ENCODE measurements at regions not wholly inside any gene's neighbourhood (a gene's known extent, or its start where the extent isn't known, plus 50 kb on each side); places are given as distances from the start of the nearest gene placed in this dataset.

DNA sequence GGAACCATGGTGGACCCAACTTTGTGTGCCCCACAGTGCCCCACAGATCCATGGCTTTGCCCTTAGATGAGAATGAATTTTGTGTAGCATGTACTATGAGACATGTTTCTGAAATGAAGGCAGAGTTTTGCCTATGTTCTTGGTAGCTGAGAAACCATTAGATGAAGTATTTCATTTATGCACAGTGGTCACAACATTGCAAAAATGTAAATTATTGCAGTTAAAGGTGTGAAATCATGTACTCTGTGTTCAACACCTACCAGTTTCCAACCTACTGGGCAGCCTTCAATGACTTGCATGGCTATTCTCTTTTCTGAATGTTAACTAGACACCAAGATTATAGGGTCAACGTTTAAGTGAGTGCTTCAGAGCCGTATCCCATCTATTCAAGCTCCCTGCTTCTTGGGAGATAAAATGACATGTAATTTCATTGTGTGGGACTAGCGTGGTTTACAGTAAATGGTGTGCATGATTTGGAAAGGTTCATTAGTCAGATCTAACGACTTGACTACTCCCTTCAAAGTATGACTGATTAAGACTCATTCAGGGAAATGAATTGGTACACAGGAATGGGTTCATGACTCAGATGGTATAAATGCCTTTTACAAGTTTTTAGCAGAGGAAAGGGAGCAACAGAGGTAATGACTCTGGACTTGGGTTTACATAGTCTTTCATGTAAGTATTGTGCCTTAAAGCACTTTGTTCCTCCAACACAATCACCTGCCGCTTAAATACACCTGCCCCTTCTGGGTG lies 106.1 kb upstream of the AKIRIN2 start:
- no peaks in the 10 kb centered on the region for H3K36me3 ChIP-seq (ENCODE audit: control insufficient read depth in 2 of 3, insufficient read depth in 3 of 3, low read length in 3 of 3)
- intact Hi-C loops (cut with DNase I), result no loop called here
- no peak overlapping the region for H3K9ac ChIP-seq (ENCODE audit: low read length in 3 of 3)
- H3K9me3 ChIP-seq (ENCODE audit: control insufficient read depth in 2 of 3, insufficient read depth in 1 of 3, low read length in 3 of 3), result no peaks in the 10 kb centered on the region
- DNase-seq, result no peak
- no peak for FAIRE-seq
- H3K4me3 ChIP-seq (ENCODE audit: low read length in 3 of 3), result no peak overlapping the region
- H3K4me1 ChIP-seq (ENCODE audit: control insufficient read depth in 2 of 3, insufficient read depth in 2 of 3, low read depth in 1 of 3, low read length in 3 of 3), result no peaks in the 10 kb centered on the region
- no peak overlapping the region for H3K27ac ChIP-seq (ENCODE audit: low read depth in 2 of 2, low read length in 2 of 2)
- TF ChIP-seq, protein P1, sequence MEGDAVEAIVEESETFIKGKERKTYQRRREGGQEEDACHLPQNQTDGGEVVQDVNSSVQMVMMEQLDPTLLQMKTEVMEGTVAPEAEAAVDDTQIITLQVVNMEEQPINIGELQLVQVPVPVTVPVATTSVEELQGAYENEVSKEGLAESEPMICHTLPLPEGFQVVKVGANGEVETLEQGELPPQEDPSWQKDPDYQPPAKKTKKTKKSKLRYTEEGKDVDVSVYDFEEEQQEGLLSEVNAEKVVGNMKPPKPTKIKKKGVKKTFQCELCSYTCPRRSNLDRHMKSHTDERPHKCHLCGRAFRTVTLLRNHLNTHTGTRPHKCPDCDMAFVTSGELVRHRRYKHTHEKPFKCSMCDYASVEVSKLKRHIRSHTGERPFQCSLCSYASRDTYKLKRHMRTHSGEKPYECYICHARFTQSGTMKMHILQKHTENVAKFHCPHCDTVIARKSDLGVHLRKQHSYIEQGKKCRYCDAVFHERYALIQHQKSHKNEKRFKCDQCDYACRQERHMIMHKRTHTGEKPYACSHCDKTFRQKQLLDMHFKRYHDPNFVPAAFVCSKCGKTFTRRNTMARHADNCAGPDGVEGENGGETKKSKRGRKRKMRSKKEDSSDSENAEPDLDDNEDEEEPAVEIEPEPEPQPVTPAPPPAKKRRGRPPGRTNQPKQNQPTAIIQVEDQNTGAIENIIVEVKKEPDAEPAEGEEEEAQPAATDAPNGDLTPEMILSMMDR (IDR thresholded peaks at IDR 0.05; ENCODE audit: borderline replicate concordance, extremely low read depth, insufficient read depth), result no peak
- H3K27me3 ChIP-seq (ENCODE audit: control insufficient read depth, insufficient read depth, low read length), result no peaks in the 10 kb centered on the region

DNA sequence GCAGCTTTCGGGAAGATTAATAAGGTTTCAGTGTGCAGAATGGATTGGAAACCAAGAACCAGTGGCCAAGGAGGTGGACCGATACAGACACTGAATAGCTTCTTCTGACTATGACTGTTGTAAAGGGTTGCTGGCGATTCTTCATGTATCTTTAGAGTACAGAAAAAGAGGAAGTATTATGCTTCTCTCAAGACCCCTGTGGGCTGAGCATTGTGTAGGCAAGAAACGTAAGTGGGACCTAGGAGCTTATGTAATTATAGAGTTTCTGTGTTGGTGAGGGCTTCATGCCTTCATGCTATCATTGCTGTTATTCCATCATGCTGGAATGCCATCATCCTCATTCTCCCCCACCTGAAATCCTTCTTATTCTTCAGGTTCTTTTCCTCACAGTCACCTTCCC lies 105.4 kb upstream of the AKIRIN2 start:
- no peak overlapping the region for H3K4me3 ChIP-seq (ENCODE audit: low read length in 3 of 3)
- H3K4me1 ChIP-seq (ENCODE audit: control insufficient read depth in 2 of 3, insufficient read depth in 2 of 3, low read depth in 1 of 3, low read length in 3 of 3), result no peaks in the 10 kb centered on the region
- no peak for FAIRE-seq
- H3K36me3 ChIP-seq (ENCODE audit: control insufficient read depth in 2 of 3, insufficient read depth in 3 of 3, low read length in 3 of 3), result no peaks in the 10 kb centered on the region
- TF ChIP-seq, protein P1 (IDR thresholded peaks at IDR 0.05; ENCODE audit: borderline replicate concordance, extremely low read depth, insufficient read depth), result no peak
- no peak overlapping the region for H3K27ac ChIP-seq (ENCODE audit: low read depth in 2 of 2, low read length in 2 of 2)
- no peak overlapping the region for H3K9ac ChIP-seq (ENCODE audit: low read length in 3 of 3)
- intact Hi-C loops (cut with DNase I), result no loop called here
- no peaks in the 10 kb centered on the region for H3K27me3 ChIP-seq (ENCODE audit: control insufficient read depth, insufficient read depth, low read length)
- H3K9me3 ChIP-seq (ENCODE audit: control insufficient read depth in 2 of 3, insufficient read depth in 1 of 3, low read length in 3 of 3), result no peaks in the 10 kb centered on the region
- DNase-seq, result no peak

DNA sequence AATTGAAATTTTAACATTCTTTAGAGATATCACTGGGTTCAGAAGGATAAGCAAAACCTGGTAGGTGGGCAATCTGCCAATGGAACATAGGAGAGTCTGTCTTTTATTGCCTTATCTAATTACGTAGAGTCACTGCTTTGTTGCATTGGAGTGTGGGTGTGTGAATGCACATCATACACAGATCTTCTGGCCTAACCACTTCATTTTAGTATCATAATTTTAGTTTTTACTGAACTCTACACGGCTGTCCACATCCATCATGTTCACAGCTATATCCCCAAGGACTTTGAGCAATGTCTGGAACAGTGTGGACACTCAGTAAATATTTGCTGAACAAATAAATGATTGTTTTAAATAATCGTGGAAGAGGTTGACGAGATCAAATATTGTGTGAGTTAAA lies 104.6 kb upstream of the AKIRIN2 start:
- no peaks in the 10 kb centered on the region for H3K36me3 ChIP-seq (ENCODE audit: control insufficient read depth in 2 of 3, insufficient read depth in 3 of 3, low read length in 3 of 3)
- H3K27me3 ChIP-seq (ENCODE audit: control insufficient read depth, insufficient read depth, low read length), result no peaks in the 10 kb centered on the region
- H3K4me3 ChIP-seq (ENCODE audit: low read length in 3 of 3), result no peak overlapping the region
- no peak for FAIRE-seq
- no peak overlapping the region for H3K9ac ChIP-seq (ENCODE audit: low read length in 3 of 3)
- H3K9me3 ChIP-seq (ENCODE audit: control insufficient read depth in 2 of 3, insufficient read depth in 1 of 3, low read length in 3 of 3), result no peaks in the 10 kb centered on the region
- TF ChIP-seq, protein P1 (IDR thresholded peaks at IDR 0.05; ENCODE audit: borderline replicate concordance, extremely low read depth, insufficient read depth), result no peak
- no peaks in the 10 kb centered on the region for H3K4me1 ChIP-seq (ENCODE audit: control insufficient read depth in 2 of 3, insufficient read depth in 2 of 3, low read depth in 1 of 3, low read length in 3 of 3)
- intact Hi-C loops (cut with DNase I), result no loop called here
- DNase-seq, result no peak
- no peak overlapping the region for H3K27ac ChIP-seq (ENCODE audit: low read depth in 2 of 2, low read length in 2 of 2)

DNA sequence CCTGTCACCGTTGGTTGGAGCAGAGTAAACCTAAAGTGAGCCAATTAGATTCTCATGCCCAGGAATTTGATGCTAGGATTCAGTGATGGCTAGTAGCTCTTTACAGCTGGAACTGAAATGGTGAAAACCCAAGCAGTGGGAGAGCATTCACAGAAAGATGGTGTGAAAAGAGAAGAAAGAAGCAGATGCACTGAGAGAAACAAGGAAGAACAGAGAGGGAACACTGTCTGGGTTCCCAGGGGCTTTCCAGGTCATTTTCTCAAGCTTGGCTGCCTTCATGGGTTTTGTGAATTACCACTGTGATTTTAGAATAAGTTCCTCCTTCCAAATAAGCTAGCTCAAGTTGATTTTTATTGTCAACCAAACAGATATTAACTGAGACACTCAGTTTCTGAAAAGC lies 104.1 kb upstream of the AKIRIN2 start:
- no peaks in the 10 kb centered on the region for H3K27me3 ChIP-seq (ENCODE audit: control insufficient read depth, insufficient read depth, low read length)
- H3K9me3 ChIP-seq (ENCODE audit: control insufficient read depth in 2 of 3, insufficient read depth in 1 of 3, low read length in 3 of 3), result no peaks in the 10 kb centered on the region
- H3K4me3 ChIP-seq (ENCODE audit: low read length in 3 of 3), result no peak overlapping the region
- no peaks in the 10 kb centered on the region for H3K4me1 ChIP-seq (ENCODE audit: control insufficient read depth in 2 of 3, insufficient read depth in 2 of 3, low read depth in 1 of 3, low read length in 3 of 3)
- intact Hi-C loops (cut with DNase I), result no loop called here
- H3K9ac ChIP-seq (ENCODE audit: low read length in 3 of 3), result no peak overlapping the region
- H3K36me3 ChIP-seq (ENCODE audit: control insufficient read depth in 2 of 3, insufficient read depth in 3 of 3, low read length in 3 of 3), result no peaks in the 10 kb centered on the region
- no peak for FAIRE-seq
- no peak overlapping the region for H3K27ac ChIP-seq (ENCODE audit: low read depth in 2 of 2, low read length in 2 of 2)
- TF ChIP-seq, protein P1 (IDR thresholded peaks at IDR 0.05; ENCODE audit: borderline replicate concordance, extremely low read depth, insufficient read depth), result no peak
- no peak for DNase-seq

Data from kidney (tissue), 13 donors.